ENCODE measurements at regions not wholly inside any gene's neighbourhood (a gene's known extent, or its start where the extent isn't known, plus 50 kb on each side); places are given as distances from the start of the nearest gene placed in this dataset.

DNA sequence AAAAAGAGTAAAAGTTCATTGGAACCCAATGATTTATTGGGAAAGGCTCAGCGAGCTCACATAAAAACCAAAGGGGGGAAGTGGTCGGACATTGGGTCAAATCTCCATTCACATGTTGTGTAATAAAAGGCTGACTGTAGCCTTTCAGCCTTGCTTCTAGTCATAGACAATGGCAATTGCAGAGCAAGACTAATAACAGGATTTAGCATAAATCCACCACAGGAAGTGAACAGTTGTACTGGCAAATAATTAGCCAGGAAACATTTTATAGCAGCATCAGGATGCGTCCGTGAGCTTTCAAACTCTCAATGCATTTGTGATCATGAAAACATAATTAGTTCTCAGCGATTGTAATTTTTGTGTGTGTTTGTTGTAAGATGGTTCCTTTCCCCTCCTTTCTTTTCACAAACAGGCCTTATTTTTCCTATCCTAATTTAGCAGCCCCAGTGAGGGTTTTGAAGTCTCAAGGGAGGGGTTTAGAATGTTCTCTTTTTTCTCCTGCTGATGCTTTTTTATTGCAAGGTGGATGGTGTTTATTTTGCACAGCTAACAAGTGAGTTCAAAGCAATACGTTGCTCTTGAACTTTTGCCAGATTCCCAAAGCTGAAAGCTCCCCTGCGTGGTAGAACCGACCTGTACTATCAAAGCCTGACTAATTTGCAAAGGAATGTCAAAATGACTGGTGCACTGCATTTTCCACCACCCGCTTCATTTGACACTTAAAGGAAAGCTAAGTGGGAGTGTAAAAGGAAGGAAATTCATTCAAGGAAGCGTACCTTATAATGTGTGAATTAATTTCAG is 105.6 kb downstream of the SPRY2 start:
- DNase-seq, result no peak

DNA sequence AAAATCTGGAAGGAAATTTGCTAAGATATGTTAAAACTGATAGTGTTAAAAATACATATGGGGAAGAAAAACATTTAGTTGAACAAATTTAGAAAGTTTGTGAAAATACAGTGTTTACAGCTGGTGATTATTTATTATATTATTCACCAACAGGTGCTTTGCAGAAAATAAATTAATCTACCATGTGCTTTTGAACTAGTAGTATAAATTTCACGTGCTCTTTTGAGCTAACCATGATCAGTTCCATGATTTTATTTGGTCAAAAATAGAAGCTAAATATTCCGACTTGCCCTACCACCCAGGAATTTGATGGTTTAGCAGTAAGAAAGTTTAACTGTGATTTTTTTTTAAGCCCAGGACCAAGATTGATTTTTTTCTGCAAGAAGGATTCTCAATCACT is 113.3 kb downstream of the SPRY2 start:
- DNase-seq, result no peak

DNA sequence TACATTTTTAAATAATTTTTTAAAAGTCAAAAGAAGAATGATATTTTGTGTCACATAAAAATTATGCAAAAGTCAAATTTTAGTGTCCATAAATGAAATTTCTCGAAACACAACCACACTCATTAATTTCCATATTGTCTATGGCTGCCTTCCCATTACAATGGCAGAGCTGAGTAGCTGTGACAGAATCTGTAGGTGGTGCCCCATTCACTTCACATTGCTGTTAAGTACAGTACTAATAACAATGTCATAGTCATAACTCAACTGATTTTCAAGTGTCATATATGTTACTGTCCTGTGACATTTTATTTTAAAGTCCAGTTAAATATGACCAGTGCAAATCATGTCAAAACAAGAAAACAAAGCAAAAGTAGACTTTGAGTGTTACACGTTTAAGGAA is 114.3 kb downstream of the SPRY2 start:
- no peak for DNase-seq

DNA sequence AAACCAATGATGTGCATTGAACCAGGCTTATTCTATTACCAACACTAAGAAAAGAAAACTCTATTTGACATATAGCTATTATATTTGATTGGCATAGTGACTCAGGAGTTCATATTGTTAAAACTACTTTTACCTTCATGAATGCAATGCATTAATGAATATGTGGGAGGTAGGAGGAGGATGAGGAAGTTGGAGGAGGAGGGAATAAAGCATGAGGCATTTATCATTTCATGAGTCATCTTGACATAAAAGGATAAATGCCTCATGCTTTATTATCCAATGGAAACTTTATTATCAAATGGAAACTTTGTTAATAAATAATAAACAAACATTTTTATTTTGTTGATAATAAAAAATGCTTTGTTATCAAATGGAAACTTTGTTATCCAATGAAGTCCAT is 116.5 kb downstream of the SPRY2 start:
- no peak for DNase-seq

DNA sequence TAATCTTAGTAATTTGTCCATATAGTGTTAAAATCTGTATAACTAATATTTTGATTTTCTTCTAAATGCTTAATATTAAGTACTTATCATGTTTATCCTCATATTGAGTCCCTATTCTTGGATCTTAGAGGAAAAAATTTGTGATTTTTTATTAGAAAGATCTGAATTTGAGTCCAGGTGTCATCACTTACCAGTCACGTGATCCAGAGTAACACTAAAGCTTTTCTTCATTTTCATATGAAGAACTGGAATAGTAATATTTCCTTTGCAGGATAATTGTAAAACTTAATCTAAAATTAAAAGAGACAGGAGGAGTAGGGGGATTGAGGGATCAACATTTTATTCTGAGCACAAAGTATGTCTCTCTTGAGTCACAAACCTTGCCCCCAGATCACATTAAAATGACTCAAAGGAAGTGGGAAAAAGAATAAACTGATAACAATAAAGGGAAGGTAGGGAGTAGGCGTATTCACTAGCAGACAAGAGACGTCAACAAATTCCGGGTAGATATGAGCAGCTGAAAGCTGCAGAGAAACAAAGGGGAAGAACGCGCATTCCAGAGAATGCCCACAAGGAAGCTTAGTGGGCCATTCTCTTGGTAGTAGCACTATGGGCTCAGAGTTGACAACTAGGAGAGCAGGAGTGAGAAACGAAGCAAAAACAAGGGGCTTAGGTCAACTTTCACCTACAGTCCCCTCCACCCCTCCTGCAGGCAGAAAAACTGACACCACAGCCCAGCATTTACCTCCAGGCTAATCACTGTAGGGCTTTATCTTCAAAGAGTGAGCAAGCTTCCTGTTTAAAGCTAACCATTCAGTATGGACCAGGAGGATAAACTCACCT is 123.1 kb downstream of the SPRY2 start:
- no peak for DNase-seq

DNA sequence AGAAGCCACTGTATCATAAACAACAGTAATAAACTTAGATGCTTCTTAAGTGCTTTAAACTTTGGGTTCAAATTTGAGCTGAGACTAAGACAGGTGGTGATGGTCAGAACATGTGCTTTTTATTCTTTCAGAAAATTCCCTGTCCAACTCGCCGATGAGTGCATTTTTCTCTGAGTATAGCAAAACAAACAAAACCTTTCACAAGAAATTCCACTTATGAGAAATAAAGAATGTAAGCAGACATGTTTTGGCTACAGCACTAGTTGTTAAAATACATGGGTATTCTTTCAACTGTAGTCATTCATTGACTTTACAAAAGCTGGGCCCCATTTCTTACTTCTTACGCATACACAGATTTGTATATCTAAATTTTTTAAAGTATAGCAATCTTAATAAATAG is 125.6 kb downstream of the SPRY2 start:
- DNase-seq, result no peak

DNA sequence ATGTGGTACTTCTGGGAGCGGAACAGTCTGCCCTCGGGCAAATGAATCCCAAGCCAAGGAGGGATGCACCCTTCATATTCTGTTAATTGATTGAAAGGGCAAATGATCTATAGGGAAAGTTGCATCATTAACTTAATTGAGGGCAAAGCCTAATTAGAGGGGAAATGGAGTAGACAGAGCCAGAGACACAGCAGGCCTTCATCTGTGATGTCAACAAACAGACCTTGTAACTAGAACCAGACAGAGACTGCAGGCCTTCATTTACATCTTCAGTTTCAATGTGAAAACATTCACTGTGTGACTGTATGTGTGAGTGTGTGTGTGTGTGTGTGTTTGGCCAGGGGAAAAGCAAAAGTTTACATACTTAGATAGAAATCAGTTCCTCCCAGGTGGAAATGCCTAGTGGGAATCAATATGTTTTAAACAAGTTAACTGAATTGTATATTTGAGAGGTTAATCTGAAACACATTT is 126.4 kb downstream of the SPRY2 start:
- DNase-seq, result no peak

DNA sequence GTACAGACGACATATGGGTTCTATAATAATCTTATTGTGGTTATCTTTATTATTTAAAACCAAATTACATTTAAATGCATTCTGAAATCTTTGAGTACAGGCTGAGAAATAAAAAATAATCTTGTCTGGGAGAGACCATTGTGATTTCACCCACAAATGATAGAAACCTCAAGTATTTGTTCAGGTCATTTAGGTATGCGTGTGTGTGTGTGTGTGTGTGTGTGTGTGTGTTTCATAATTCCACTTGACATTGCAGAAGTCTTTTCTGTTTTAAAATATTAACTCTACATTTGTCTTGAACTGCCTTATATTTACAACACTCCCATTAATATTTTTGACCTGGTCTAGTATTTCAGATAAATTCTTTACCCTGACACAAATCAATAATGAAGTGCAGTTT is 126.9 kb downstream of the SPRY2 start:
- no peak for DNase-seq

DNA sequence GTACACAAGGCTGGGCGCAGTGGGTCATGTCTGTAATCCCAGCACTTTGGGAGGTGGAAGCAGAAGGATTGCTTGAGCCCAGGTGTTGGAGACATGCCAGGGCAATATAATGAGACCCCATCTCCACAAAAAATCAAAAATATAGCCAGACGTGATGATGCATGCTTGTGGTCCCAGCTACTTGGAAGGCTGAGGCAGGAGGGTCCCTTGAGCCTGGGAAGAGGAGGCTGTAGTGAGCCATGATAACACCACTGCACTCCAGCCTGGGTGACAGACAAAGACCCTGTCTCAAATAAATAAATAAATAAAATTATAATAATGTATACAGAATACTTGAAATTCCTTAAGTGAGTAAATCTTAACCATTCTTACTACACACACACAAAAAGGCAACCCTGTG is 127.7 kb downstream of the SPRY2 start:
- no peak for DNase-seq

DNA sequence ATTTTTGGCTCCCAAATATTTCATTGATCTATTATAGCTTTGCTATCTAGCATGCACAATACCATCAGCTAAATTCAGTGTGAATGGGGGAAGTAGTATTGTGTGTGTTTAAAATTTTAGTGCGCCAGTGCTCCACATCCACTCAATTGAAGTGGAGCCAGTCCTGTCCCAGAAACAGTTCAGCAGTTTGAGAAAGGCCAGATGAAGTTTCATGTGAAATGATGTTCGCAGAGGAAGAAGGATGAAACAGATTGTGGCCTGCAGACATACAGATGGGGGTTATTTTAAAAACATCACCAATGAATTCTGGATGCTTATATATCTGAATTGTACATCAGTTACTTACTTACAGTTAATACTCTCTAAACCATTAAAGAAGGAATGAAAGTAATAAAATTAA is 129.4 kb downstream of the SPRY2 start:
- no peak for DNase-seq

DNA sequence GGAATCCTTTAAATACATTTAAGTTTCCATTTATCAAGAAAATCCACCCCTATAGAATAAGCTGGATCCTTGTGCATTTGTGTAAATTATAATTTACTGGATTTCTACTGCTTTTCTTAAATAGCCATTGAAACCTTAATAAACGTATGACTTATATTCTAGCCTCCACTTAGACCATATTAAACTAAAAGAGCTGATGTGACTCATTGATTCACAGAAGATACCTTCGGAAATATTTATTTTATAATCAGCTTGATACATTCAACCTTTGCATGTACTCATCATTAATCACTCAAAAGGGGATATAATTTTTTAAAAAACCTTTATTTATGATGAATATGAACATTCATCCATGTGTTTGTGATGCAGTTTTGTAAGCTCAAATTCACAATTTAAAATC is 136.3 kb downstream of the SPRY2 start:
- no peak for DNase-seq

DNA sequence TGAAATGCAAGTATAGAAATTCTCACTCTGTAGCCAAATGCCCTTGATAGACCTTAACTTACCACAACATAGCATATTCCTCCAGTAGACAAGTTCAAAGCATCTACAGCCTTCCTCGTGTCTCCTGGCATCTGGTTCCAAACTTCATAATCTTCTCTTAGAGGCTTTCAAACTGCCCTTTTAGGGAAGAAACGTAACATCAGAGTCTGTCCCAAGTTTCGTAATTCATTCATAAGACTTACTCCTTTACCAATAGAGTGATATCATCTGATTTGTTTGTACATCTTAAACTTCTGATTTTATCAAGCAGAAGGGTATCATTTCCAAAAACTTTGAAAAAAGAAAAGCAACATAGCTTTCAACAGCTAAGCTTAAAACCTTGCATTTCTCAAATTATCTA is 137.4 kb downstream of the SPRY2 start:
- no peak for DNase-seq

DNA sequence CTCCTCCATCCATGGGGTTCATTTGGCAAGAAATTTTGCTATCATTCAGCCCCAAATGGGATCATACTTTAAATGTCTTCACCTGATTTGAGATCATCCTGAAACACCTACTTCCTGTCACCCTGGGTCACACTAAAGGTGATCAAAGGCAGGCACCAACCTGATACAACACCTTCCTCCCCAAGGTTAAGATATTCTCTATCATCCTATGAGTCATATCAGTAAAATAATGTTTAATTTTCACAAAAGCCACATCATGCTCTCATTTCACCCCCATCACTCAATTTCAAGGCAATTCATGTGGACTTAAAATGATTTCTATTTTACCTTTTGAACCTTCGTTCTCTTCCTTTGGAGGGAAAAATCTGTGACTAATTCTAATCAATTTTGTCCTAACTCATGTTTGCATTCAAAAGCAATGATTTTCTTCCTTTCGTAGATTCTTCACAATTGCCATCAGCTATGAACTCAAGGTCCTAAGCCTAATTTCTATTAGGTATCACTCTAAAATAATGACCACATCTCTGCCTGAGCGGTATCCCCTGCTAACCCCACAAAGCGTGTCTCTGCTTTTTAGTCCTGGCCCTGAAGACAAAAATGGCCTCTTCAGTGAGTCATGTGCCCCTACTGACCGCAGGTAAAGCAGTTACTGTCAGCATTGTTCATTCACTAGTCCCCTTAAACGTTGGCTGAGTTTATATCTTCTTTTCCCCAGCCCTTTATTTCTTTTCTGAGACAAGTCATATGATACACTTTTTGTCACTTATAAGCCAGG is 139.0 kb downstream of the SPRY2 start:
- no peak for DNase-seq

DNA sequence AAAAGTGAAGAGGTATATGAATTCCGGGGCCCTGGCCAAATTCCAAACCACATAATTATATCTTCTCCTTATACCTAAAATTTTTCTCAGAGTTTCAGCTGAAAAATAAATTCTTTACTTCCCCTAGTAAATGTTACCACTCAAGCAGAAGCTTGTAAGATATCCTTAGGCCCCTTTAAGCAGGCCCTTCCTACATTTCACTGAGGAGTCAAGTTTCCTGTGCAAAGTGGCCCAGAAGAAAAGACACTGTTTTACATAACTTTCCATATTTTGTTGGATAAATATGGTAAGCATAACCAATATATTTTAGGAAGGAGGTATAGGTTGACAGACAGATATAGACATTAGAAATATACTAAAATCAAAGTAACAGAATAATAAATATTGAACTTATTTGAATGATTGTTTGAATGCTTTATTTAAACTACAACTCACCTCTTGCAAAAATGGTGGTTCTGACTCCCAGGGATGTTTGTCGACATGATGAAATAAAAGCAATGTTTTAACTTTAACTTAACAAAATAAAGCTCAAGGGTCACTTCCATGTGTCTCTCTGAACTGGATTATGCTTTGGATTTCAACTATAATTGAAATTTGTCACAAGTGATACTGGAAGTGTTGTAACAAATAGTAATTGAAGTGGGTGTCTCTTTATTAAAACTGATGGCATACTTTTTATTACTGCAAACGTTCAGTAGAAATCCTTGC is 141.2 kb downstream of the SPRY2 start:
- no peak for DNase-seq

DNA sequence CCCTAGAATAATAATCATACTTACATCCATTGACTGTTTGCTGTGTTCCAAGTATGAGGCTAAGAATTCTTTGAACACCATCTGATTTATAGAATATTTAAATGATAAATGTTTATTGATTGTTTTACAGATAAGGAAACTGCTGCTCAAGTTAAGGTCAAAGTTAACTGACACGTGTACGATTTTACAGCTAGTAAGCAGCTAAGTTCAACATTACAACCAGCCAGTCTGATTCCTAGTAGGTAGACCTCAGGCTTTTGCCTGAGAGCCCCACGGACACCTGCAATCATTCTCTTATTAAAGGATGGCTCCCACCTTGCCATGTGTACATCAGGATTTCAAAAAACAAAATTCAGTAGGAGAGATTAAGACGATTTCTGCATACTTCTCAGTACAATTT is 141.9 kb downstream of the SPRY2 start:
- no peak for DNase-seq

DNA sequence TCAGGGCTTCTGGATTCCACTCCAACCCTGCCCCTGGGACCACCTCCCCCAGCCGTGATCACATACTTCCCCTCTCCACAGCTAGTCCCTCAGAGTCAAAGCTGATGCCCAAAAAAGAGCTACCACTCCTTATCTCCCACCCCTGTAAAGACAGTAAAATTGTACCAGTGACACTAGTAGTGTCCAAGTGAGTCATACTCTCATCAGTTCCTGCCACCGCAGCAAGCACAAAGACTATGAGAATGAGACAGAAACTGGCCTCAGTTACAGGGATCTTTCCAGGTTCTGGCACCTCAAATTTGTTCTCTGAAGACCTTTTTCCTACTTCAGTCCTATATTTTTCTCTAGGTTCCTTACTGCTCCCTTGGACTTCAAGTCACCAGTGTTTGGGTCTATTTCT is 144.2 kb downstream of the SPRY2 start:
- DNase-seq, result no peak

DNA sequence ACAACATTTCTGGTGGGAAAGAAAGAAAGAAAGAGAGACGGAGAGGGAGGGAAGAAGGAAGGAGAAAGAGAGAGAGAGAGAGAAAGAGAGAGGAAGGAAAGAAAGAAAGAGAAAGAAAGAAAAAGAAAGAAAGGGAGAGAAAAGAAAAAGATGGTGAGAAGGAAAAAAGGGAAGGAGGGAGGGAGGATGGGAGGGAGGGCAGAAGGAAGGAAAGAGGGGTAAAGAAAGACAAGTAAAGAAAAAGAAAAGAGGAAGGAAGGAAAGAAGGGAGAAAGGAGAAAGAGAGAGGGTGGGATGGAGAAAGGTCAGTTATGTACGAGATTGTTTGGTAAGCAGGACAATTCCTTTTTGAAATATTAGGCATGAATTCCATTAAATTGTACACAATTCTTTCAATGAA is 145.3 kb downstream of the SPRY2 start:
- no peak for DNase-seq

DNA sequence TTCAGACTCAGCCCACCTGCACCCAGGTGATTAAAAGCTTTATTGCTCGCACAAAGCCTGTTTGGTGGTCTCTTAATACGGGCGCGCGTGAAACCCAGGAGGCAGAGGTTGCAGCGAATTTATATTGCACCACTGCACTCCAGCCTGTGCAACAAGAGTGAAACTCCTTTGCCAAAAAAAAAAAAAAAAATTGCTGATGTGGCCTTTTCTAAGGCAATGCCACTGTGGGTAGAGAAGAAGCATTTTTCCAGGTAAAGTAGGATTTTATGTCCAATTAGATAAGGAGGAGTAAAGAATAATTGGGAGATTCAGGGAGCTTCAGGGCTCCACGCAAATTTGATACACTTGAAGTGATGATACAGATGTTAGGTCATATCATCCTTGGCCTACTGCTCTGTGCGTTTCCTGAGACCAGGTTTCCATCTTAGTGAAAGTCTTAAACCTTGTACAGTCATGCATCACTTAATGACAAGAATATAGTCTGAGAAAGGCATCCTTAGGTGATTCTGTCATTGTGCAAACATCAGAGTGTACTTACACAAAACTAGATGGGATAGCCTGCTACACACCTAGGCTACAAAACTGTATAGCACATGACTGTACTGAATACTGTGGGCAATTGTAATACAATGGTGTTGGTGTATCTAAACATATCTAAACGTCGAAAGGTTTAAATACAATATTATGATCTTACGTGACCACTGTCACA is 150.9 kb downstream of the SPRY2 start:
- DNase-seq, result no peak

DNA sequence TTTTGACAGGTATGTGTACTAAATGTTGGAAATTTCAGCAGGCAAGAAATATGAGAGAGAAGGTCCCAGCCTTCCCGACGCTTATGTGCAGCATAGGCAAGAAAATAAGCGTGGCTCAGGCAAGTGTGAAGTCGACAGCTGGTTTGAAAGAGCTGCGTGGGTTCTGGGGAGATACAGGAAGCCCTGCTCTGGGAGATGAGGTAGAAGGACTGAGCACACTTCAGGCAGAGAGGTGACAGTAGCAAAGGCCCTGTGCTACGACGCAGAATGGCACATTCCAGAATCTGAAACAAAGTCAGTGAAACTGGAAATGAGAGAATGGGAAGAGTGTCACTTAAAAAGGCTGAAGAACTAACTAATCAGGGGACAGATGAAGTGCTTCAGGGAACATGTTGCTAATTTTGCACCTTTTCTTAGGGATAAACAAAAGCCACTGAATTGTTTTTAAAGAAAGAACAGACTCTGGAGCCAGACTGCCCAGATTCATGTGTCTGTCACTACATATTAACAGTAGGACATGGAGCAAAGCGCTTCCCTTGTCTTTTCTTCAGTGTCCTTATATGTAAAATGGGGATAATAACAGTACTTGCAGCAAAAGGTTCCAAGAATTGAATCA is 160.1 kb downstream of the SPRY2 start:
- no peak for DNase-seq

DNA sequence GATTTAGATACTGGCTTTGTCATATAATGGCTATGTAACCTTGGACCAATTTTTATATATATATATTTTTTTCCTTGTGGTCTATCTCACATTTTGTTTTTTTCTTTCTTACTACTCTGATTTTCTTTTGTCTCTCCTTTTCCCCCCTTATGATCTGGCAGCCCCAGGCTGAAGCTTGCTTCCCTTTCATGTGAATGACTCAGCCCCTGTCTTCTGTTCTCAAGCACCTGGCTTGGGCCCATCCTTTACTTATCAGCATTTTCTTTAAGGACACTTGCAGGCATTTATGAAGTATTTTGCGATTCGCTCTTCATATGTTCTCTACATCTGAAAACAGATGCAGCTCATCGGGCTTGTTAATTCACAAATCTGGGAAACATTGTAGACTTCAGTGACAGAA is 163.6 kb downstream of the SPRY2 start:
- no peak for DNase-seq

DNA sequence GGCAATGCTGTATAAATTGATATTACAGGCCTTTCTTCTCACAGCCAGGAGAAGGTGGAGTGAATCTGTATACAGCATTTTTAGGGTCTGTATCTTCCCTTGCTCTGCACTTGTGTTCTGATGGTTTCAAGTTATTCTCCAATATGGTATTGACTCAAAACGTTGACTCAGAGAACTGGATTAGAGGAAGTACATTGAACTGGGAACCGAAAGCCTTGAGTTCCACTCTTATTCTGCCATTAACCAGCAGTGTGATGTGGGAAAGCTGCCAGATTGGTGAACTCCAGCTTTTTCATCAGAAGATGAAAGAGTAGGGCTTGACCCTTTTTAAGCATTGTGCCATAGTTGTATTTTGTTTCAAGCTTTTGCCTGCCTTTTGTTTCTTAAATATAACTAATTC is 167.7 kb downstream of the SPRY2 start:
- DNase-seq, result no peak

DNA sequence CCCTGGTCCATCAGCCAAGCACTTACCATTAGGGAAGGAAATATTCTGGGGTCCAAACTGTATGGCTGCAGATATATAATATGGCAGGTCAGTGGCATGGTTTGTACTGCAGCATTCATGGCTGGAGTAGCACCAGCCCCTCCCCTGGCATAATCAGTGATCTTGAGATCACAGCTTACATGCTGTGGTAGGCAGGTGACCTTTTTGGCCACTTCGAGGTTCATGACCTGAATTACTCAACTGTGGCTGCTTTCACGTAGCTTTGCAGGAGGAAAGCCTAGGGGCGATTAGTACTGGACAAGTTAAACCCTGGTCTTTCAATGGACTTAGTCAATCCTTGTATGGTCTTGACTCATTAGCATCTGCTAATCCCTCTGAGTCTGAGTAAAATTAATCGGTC is 169.8 kb downstream of the SPRY2 start:
- no peak for DNase-seq

All from activated CD4-positive, alpha-beta T cell treated with anti-CD3 and anti-CD28 coated beads, Interleukin-2, Interleukin-6, amounts not matched to agents 100 ng/mL and 50 ng/mL, durations not matched to agents 16 hours and 8 hours (primary cell).